ENCODE measurements at regions not wholly inside any gene's neighbourhood (a gene's known extent, or its start where the extent isn't known, plus 50 kb on each side); places are given as distances from the start of the nearest gene placed in this dataset.

DNA sequence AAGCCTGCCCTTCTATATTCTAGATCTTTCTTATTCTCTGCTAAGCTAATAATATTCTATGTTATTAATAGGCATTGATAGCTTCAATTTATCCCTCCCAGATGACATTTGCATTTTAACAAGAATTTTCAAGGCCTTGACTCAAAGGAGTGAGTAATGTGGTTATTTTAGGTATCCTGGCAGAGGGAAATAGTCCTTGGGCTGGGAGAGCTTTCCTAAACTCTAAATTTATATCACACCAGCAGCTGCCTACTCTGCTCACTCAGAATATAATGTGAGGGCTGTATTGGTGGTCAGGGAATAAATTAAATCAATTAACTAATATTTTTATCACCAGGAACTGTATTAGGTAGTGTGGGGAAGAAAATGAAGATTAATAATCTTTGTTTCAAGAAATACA, 74.8 kb upstream of the ADAM23 start:
- DNase-seq (ENCODE audit: low spot score), result no peak

DNA sequence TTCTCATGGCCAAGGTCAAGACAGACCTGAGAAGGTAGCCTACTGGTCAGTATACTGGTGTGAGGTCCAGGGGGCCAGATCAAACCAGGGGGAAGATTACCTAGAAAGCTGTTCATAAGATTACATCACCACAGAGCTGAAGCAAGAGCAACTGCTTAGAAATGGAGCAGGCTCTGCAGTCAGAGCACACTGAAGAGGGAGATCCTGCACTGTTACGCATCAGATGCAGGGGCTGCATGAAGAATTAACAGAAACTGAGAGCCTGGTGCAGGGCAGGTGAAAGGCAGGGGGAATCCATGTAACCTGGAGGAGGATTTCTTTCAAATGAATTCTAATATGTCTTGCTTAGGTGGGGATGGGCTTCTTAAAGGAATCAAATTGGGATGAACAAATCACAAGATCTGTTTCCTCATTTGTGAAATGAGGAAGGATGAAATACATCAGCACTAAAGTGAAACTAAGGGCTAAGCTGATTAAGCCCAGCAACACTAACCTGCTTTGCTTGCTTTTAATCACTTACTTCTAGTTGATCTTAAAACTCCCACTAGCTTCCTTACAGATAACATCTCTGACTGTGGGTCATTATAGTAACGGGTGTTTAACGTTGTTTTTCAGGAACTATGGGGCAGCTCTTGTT, 74.3 kb upstream of the ADAM23 start:
- DNase-seq (ENCODE audit: low spot score), result no peak

DNA sequence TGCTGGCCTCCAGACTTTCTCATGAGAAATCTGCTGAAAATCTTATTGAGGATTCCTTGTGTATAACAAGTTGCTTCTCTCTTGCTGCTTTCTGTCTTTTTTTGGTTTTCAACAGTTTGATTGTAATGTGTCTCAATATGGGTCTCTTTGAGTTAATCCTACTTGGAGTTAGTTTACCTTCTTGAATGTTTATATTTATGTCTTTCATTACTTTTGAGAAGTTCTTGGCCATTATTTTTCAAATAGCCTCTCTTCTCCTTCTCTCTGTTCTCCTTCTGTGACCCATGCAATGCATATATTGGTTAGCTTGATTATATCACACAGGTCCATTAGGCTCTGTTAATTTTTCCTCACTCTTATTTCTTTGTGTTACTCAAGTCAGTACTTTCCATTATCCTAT, 67.4 kb upstream of the ADAM23 start:
- DNase-seq (ENCODE audit: low spot score), result no peak

DNA sequence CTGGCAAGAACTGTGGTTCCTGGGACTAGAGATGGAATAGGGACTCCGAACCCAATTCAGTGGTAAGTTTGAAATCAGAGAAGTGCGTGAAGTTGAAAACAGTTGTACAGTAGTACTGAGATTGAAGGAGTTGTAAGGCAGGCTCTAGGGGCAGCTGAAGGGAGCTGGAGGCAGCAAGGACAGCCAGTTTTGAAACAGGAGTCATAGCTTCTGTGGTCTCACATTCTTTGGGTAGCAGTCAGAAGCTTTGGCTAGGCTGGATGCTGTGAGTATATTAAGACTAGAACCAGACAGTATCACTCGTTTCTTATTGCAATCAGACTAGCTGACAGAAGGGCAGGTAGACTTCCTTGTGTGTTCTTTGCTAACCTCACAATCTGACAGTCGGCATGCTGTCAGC, 64.5 kb upstream of the ADAM23 start:
- no peak for DNase-seq (ENCODE audit: low spot score)

DNA sequence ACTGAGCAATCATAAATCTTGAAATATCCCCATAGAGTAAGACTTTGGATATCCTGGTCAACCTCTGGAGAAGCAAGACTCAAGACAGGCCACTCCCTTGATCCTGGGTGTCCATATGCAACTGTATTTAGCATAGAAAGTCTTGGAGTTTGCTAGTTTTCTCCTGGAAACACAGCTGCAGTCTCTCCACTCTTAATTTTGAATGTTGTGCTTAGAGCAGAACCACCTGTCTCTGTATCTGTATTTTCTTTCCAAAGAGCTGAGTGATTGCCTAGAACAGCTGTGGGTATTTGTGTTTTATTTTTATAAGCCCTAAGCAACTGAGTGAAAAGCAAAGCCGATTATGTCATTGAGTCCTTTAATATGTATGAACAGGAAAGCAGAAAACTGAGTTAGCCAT, 64.1 kb upstream of the ADAM23 start:
- DNase-seq (ENCODE audit: low spot score), result no peak

DNA sequence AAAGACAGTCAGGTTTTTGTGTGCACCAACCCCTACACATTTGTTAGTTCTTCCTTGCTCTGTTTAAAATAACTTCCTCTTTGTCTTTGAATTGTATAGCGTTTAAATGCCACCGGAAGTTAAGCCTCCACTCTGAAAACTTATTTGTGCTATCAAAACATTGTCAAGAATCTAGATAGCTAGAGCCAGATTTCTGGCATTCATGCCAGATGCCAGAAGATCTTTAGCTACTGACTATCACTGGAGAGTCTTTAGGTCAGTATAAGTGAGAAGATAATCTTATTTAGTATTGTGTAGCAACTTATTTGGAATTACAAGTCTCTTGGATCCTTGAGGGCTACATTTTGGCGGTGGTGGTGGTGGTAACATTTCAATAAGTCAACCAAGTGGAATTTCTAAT, 63.4 kb upstream of the ADAM23 start:
- no peak for DNase-seq (ENCODE audit: low spot score)

DNA sequence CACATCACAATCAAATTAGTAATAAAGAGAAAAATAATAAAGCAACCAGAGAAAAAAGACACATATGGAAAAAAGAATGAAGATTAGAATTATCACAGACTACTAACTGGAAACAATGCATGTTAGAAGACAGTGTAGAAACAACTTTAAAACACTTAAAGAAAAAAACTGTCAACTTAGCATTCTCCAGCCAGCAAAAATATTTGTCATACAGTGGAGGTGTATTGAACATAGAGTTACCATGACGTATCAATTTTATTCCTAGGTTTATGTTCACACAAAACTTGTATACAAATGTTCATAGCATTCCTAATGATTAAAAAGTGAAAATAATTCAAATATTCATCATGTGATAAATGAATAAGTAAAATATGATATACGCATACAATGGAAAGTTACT, 61.5 kb upstream of the ADAM23 start:
- no peak for DNase-seq (ENCODE audit: low spot score)

DNA sequence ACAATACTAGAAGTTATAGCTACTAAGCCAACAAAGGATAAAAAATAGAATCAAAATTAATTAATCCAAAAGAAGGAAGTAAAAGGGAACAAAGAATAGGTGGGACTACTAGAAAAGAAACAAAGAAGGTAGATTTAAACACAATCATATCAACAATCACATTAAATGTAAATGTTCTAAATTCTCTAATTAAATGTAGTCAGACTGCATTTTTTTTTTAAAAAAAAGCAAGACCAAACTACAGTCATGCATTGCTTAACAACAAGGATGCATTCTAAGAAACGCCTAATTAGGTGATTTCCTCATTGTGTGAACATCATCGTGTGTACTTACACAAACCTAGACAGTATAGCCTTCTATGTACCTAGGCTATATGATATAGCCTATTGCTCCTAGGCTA, 59.7 kb upstream of the ADAM23 start:
- DNase-seq (ENCODE audit: low spot score), result no peak

DNA sequence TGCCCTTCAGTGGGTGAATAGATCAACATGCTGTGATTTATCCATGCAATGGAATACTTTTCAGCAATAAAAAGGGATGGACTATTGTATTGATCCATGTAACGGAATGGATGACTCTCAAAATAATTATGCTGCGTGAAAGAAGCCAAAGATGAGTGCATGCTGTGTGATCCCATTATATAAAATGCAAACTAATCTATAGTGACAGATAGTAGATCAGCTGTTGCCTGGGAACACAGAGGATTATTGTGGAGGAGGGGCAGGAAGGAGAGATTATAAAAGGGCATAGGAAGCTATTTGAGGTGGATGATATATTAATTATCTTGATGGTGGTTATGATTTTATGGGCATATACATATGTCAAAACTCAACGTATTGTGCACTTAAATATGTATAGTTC, 55.5 kb upstream of the ADAM23 start:
- no peak for DNase-seq (ENCODE audit: low spot score)

DNA sequence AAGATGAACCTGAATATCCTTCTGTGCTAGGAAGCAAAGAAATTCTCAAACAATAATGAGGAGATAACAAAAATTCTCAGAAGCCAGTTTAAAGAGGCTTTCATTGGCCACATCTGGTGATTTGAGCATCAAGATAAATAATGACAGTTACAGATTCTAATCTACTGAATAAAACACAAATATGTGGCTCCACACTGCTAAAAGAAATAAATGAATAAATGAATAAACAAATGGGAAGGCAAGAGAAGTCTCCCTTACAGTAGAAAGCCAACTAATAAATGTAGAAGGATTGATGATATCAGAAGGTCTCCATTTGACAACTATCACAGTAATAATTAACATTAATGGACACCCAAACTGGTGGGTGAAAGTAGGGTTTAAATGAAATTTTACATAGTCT, 54.6 kb upstream of the ADAM23 start:
- DNase-seq (ENCODE audit: low spot score), result no peak

DNA sequence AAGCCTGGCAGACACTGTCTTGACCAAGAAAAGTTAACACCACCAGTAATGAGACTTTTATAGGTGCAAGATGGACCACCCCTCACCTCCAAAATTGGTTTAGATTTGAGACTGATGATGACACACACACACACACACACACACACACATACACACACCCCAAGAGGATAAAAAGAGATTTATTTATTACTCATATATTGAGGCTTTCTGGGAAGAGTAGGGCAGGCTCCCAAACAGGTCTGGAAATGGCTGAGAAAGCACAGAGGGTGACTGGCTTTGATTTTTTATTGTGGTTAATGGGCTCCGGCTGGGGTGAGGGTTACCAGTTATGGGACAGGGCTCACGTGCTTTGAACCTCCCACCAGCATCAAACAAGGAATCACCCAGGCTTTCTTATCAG, 54.2 kb upstream of the ADAM23 start:
- DNase-seq (ENCODE audit: low spot score), result no peak

DNA sequence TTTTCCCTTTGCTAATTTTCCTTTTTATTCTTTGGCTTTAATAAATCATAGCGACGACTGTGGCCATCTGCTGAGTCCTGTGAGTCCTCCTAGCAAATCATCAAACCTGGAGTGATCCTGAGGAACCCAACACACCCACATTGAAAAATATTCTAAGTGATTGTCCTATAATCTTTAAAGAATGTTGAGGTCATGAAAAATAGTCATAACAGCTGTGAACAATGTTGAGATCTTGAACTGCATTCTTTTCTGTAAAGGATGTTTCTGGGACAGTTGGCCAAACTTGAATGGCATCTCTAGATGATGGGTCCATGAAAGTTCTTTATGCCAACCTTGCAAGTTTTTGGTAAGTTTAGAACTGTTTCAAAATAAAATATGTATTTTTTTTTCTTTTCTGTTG, 53.2 kb upstream of the ADAM23 start:
- no peak for DNase-seq (ENCODE audit: low spot score)

DNA sequence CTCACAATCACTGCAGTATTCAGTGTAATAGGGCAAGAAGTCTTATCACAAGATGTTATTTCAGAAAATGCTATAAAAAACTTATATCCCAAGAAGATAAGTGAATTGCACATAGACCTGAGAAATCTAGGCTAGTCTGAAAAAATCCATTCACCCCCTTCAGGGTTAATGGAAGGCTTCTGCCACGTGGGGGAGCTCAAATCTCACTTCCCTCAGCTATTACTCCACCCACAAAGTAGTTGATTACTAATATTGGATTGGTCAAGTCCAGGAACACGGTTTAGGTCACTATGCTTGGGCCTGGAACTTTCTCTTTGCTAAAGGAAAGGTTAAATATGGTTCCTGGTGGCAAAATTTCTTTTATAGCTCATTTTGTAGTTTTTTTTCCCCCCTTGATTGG, 51.2 kb upstream of the ADAM23 start:
- DNase-seq (ENCODE audit: low spot score), result peak; percentile 47

Measured in HT-29 (cell line).